Suprapubic skin (tissue), 3 donors: ENCODE measurements at regions not wholly inside any gene's neighbourhood (a gene's known extent, or its start where the extent isn't known, plus 50 kb on each side); places are given as distances from the start of the nearest gene placed in this dataset.

Experiments
- EP300 ChIP-seq: sonication (generic); formaldehyde crosslinking; IDR thresholded peaks from one replicate; pipeline ENCODE4 v1.6.1; 2017; ENCODE audit warnings: antibody characterized with exemption
- POLR2A ChIP-seq, 2 donors: fragments of 450-650 bp; IDR thresholded peaks; one replicate each; pipeline ENCODE4 v1.6.1; 2017; ENCODE audit warnings: antibody characterized with exemption in 2 of 2, mild to moderate bottlenecking in 2 of 2, moderate library complexity in 2 of 2
- TF ChIP-seq, protein P1 (sequence below), 2 donors: fragments of 200-600 bp in 1 of 2; fragments of 450-650 bp in 1 of 2; sonication (generic) in 1 of 2; IDR thresholded peaks; one replicate each; pipeline ENCODE4 v1.5.1; 2016 to 2019; ENCODE audit warnings: antibody characterized with exemption in 2 of 2, mild to moderate bottlenecking in 1 of 2, moderate library complexity in 1 of 2

DNA sequence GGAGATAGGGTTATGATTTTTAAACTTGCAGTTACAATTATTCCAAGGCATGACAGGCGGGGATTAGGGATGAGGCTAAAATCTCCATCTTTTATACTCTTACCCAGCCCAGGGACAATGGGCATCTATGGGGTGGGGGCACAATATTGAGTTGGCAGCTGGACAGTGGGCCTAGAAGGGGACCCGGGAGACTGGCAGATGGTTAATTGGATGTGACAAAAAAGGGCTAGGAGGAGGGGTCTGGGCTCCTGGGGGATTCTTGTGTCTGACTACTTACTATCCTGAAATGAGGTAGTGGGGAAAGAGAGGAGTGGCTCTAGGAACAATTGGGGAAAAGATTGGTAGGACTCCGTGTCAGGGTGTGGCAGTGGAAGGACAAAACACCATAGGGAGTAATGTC, 53.0 kb upstream of the ROPN1 start:
- TF ChIP-seq, protein P1, sequence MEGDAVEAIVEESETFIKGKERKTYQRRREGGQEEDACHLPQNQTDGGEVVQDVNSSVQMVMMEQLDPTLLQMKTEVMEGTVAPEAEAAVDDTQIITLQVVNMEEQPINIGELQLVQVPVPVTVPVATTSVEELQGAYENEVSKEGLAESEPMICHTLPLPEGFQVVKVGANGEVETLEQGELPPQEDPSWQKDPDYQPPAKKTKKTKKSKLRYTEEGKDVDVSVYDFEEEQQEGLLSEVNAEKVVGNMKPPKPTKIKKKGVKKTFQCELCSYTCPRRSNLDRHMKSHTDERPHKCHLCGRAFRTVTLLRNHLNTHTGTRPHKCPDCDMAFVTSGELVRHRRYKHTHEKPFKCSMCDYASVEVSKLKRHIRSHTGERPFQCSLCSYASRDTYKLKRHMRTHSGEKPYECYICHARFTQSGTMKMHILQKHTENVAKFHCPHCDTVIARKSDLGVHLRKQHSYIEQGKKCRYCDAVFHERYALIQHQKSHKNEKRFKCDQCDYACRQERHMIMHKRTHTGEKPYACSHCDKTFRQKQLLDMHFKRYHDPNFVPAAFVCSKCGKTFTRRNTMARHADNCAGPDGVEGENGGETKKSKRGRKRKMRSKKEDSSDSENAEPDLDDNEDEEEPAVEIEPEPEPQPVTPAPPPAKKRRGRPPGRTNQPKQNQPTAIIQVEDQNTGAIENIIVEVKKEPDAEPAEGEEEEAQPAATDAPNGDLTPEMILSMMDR (IDR thresholded peaks at IDR 0.05): no peak
- TF ChIP-seq EP300: no peak
- no peak for TF ChIP-seq POLR2A (IDR thresholded peaks at IDR 0.05)
